ENCODE measurements at regions not wholly inside any gene's neighbourhood (a gene's known extent, or its start where the extent isn't known, plus 50 kb on each side); places are given as distances from the start of the nearest gene placed in this dataset.
"Not testable (repeated sequence)": the region's sequence is repeated elsewhere in the genome, so short reads cannot be mapped to it uniquely, and the experiment has no call there.

DNA sequence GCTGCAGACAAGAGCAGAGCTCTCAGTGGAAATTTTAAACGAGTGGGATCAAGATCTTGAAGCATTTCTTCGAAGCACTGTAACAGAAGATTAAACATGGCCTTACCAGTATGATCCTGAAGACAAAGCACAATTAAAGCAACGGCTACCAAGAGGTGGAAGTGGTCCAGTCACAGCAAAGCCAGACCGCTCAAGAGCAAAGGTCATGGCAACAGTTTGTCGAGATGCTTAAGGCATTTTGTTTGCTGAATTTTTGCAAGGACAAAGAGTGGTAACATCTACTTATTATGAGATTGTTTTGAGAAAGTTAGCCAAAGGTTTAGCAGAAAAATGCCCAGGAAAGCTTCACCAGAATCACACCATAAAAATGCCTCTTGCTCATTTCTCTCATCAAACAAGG lies 153.4 kb upstream of the CARMIL1 start:
- no peak for DNase-seq (ENCODE audit: low spot score)

DNA sequence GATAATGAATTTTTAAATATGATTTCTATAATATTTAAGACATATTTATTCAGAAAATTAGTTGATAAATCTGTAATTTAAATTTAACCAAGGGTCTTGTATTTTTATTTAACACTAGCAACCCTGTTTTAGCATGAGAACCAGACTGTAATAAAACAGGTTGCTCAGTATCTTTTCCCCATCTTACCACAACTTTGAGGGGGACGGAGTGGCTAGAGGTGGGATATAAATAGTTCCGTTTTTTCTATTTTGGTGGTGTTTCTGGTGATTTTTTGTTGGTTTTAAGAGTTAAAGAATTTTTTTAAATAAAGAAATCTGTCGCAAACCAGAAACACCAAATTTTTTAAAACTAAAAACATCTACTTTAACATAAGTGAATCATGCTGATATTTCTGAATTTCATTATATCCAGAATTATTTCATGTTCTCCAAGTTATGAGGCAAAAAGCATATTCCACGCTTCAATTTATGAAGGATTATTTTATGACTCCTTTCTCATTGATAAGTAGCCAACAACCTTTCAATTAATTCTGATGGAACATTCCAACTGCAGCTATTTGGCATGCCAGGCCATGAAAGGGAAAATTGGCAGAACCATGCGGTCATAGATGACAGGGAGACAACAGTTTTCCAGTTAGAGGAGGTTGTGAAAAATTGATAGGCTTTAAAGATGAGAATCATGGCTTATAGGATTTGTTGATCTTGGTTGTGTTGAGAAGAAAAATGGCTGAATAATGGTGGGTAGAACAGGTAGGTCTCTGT lies 151.9 kb upstream of the CARMIL1 start:
- DNase-seq (ENCODE audit: low spot score), result no peak

- DNase-seq (ENCODE audit: low spot score), result no peak
Observed at GRCh38 chr6:25130518-25130917, 148.7 kb upstream of the CARMIL1 start.

GRCh38 chr6:25132934-25133333 lies 146.2 kb upstream of the CARMIL1 start:
- no peak for DNase-seq (ENCODE audit: low spot score)

DNA sequence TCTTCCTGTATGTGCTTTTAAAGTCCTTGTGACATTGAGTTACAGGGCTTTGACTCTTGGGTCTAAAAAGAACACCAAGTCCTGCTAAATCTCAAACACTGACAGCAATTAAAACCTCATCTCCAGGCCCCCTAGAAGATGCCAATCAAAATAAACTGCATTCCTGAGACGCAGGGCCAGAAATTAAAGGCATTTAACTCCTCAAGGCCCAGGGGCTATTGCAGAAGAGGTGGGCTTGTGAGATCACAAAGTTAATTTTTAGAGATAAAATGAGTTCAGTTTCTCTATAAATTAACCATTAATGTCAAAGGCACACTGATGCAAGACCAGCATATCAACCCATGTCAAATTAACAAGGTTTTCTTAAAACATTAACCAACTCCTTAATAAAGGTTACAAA lies 145.6 kb upstream of the CARMIL1 start:
- DNase-seq (ENCODE audit: low spot score), result no peak

GRCh38 chr6:25136854-25137253 lies 142.3 kb upstream of the CARMIL1 start:
- no peak for DNase-seq (ENCODE audit: low spot score)

DNA sequence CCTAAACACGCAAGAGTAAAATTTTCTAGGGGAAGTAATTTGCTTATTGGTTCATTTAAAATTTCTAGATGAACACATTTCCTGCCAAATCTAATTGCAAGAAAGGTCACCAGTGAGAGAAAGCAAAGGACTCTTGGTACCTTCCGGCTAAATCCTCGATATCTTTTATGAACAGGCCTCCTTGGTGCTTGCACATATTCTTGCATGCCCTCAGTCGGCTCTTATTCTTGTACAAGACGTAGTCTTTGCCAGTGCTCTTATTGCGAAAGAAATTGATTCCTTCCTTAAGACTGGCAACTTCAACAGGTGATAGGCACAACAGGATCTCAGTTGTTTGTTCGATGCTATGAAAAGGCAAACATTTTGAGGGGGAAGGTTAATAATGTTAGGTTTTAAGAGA lies 141.7 kb upstream of the CARMIL1 start:
- DNase-seq (ENCODE audit: low spot score), result no peak

- no peak for DNase-seq (ENCODE audit: low spot score)
Observed at GRCh38 chr6:25137916-25138232, 141.3 kb upstream of the CARMIL1 start.

DNA sequence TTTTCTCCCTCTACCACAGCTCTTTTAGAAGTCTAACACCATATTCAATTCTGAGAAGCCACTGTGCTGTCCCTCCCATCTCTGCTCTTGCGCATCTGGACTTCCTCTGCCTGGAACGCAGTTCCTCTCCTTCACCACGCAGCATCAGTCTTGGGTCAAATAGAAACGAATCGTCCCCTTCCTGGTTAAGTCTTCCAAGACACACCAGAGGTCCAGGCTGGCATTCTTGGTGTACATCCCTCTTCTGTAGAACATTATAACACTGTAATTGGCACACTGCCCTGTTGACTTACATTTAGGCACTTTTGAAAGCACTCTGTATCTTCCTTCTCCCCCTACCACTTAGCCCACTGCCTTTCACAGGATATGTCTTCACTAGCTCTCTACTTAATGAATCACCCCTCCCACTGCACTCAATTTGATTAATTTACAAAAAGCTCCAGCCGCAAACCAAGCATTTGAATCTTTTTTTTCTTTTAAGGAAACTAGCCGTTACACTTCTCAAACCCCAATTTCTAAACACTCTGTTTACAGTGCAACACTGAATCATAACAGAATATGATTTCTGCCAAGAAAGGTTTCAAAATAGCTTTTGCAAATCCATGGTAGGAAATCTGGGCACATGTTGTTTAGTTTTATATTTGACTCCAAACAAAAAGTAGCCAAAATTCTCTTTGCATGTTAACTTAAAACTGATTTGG lies 140.8 kb upstream of the CARMIL1 start:
- no peak for DNase-seq (ENCODE audit: low spot score)

GRCh38 chr6:25138934-25139415 lies 140.2 kb upstream of the CARMIL1 start:
- DNase-seq (ENCODE audit: low spot score), result no peak

DNA sequence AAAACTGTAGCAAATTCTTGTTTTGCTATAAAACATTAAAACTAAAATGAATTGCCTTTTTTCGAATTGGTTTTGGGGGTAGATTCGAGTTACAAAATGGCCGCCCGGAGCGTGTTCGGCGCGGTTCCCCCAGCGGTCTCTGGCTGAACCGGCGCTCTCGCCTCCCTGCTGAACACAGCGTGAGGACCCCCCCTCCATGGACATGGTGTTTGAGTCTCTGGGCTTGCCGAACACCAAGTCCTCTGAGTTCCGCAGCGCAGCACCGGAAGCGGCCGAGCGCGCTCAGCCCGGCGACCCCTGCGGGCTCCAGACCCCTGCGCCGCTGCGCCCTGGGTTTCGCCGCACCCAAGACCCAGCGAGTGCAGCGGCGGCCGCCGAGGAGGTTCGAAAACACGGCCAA lies 139.6 kb upstream of the CARMIL1 start:
- not testable (repeated sequence) for DNase-seq (ENCODE audit: low spot score)

DNA sequence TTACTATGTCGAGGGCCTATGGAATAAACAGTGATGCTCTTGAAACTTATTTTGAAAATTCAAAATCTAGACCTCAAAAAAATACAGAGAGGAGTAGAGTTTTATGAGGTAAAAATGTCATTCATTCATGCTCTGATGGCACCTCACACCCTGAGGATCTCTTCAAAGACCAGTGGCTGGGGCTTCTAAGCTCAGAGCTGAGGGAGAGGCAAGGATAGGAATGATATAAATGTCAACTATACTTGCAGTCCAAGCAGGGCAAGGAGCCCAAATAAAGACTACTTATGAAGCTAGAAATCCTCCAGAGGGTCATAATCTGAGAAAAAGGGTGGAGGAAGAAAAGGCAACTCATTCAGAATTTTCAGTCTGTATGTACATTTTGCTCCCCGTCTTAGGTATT lies 136.7 kb upstream of the CARMIL1 start:
- DNase-seq (ENCODE audit: low spot score), result no peak

DNA sequence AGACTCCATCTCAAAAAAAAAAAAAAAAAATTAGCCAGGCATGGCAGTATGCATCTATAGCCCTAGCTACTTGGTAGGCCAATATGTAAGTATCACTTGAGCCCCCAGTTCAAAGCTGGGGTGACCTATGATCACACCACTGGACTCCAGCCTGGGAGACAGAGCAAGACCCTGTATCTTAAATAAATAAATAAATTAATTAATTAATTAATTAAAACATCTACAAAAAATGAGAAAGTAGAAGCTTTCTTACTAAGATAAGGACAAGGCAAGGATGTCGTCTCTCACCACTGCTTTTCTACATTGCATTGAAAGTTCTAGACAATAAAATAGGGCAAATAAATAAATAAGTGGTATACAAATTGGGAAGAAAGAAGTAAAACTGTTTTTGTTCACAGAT lies 134.3 kb upstream of the CARMIL1 start:
- no peak for DNase-seq (ENCODE audit: low spot score)

- no peak for DNase-seq (ENCODE audit: low spot score)
Observed at GRCh38 chr6:25147223-25147622, 132.0 kb upstream of the CARMIL1 start.

DNA sequence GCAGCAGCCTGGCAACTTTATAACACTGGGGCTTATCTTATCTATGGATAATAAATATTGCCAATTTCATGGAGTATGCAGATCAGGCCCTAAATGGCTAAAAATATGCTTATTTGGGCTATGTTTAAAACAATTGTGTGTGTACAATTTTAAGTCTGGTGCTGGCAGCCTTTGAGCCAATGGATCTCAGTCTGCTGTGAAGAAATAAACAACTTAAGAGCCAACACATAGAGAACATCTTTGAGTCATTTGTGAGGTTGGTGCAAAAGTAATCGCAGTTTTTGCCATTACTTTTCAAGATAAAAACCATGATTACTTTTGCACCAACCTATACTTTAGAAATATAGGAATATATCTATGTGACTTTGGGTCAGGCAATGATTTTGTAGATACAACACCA lies 129.1 kb upstream of the CARMIL1 start:
- DNase-seq (ENCODE audit: low spot score), result no peak

DNA sequence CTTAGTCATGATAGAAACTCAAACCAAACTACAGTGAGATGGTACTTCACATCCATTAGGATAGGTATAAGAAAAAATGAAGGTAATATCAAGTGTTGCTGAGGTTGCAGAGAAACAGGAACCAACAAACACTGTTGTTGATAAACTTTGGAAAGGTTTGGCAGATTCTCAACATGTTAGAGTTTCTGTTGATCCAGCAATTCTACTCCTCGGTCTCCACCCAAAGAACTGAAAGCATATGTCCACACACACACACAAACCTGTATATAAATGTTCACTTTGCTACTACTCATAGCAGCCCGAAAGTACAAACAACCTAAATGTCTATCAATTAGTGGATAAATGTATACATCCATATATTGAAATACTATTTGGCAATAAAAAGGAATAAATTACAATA lies 128.3 kb upstream of the CARMIL1 start:
- DNase-seq (ENCODE audit: low spot score), result no peak

- no peak for DNase-seq (ENCODE audit: low spot score)
Observed at GRCh38 chr6:25153079-25153478, 126.1 kb upstream of the CARMIL1 start.

DNA sequence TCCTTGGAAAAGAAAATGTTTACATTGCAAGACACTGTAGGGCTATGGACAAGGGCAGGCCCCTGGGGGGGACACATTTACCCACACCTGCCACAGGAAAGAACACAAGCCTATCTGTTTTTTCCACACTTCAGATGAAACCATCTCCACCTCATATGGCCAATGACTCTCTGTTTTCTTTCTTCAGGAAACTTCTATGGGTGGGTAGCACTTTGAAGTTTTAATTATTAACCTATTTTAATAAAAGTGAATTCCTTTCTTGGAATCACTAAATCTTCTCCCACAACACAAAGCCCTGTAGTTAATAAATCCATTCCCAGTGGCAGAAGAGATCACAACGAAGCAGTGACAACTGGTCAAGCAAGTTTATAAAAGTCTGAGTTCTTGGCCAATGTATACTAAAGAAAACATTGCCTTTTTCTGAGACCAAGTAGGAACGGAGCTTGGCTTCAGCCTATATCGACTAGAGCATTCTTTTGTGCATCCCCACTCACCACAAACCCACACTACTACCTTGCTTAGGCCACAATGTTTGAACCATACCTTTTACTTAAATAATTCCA lies 125.1 kb upstream of the CARMIL1 start:
- DNase-seq (ENCODE audit: low spot score), result no peak

DNA sequence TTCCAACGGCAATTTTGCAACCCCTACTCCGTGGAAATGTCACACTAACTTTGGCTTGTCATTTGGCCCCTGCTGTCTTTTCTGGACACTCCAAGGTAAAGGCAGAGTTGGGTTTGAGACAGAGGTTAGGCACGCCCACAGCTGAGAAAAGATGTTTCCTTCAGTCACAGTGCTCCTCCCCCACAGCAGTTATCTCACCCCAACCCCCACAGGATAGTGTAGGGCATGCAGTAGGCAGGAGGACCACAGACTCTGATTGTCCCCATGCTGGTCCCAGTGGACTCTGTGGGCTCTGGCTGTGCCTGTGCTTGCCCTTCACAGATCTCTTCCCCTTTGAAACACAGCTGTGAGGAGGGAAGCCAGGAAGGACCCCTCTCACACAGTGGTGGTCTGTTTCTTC lies 124.0 kb upstream of the CARMIL1 start:
- no peak for DNase-seq (ENCODE audit: low spot score)

DNA sequence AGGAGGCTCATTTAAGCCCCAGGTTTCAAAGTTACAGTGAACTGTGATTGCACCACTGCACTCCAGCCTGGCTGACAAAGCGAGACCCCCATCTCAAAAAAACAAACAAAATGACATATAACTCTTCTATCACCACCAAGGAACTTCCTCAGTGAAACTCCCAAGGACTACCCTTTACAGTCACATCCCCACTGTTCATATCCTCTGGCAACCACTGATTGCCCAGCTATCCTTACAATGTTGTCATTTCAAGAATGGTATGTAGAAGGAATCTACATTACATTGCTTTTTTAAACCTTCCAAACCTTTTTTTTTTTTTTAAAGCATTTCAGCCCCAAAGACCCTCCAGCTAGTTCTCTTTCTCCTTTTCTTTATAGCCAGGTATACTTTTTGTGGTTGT lies 123.1 kb upstream of the CARMIL1 start:
- no peak for DNase-seq (ENCODE audit: low spot score)

DNA sequence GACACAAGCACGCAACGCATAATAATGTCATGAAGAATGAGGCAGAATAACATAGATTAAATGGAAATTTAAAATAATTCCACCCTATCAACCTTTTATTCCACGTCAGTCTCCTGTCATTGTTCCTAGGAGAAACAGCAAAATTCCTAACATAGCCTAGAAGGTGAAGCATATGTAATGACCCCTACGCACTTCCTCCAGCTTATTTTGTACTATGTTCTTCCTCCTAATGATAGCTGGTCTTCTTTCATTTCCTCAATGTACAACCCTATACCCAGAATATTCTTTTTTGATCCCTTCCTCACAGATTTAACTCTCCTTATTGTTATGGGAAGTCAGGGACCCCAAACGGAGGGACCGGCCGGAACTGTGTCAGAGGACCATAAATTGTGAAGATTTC lies 122.0 kb upstream of the CARMIL1 start:
- DNase-seq (ENCODE audit: low spot score), result no peak

GRCh38 chr6:25157842-25158241 lies 121.3 kb upstream of the CARMIL1 start:
- no peak for DNase-seq (ENCODE audit: low spot score)

DNA sequence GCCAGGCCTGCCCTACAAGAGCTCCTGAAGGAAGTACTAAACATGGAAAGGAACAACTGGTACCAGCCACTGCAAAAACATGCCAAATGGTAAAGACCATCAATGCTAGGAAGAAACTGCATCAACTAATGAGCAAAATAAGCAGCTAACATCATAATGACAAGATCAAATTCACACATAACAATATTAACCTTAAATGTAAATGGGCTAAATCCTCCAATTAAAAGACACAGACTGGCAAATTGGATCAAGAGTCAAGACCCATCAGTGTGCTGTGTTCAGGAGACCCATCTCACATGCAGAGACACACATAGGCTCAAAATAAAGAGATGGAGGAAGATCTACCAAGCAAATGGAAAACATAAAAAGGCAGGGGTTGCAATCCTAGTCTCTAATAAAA lies 119.0 kb upstream of the CARMIL1 start:
- DNase-seq (ENCODE audit: low spot score), result not testable (repeated sequence)

- DNase-seq (ENCODE audit: low spot score), result no peak
Observed at GRCh38 chr6:25165177-25165576, 114.0 kb upstream of the CARMIL1 start.
